Peyer's patch (tissue), 4 donors: ENCODE measurements at regions not wholly inside any gene's neighbourhood (a gene's known extent, or its start where the extent isn't known, plus 50 kb on each side); places are given as distances from the start of the nearest gene placed in this dataset.

Experiments used
- POLR2A ChIP-seq, 2 donors: fragments of 450-650 bp; IDR thresholded peaks; one replicate each; pipeline ENCODE4 v1.5.1; 2017; ENCODE audit warnings: antibody characterized with exemption in 2 of 2, mild to moderate bottlenecking in 2 of 2, moderate library complexity in 2 of 2
- TF ChIP-seq, protein P1 (sequence below), 6 experiments: fragments of 450-650 bp in 4 of 6; fragments of 200-600 bp in 2 of 6; sonication (generic) in 1 of 6; IDR thresholded peaks; one replicate each; pipeline ENCODE4 v1.5.1; 2017 to 2019; ENCODE audit warnings: antibody characterized with exemption in 6 of 6, mild to moderate bottlenecking in 3 of 6, moderate library complexity in 1 of 6

DNA sequence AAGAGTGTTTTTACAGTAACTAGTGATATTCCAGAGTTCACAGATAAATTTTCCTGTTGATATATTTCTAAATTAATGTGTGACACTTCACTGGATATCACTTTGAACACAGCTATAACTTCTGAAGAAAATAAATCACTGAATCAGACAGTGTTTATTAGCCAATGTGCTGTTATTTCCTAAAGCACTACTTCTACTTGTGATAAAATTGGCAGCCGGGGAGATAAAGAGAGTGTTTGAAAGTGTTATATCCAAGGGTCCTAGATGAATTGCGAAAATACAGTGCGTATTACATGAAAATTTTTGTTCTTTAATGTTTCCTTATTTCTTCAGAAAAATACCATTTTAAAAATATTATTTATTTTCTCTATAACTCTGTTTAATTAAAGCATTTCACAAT, 417.5 kb upstream of the ARGLU1 start:
- TF ChIP-seq, protein P1, sequence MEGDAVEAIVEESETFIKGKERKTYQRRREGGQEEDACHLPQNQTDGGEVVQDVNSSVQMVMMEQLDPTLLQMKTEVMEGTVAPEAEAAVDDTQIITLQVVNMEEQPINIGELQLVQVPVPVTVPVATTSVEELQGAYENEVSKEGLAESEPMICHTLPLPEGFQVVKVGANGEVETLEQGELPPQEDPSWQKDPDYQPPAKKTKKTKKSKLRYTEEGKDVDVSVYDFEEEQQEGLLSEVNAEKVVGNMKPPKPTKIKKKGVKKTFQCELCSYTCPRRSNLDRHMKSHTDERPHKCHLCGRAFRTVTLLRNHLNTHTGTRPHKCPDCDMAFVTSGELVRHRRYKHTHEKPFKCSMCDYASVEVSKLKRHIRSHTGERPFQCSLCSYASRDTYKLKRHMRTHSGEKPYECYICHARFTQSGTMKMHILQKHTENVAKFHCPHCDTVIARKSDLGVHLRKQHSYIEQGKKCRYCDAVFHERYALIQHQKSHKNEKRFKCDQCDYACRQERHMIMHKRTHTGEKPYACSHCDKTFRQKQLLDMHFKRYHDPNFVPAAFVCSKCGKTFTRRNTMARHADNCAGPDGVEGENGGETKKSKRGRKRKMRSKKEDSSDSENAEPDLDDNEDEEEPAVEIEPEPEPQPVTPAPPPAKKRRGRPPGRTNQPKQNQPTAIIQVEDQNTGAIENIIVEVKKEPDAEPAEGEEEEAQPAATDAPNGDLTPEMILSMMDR (IDR thresholded peaks at IDR 0.05), result no peak
- TF ChIP-seq POLR2A (IDR thresholded peaks at IDR 0.05), result no peak
